H9 (cell line): ENCODE measurements at regions not wholly inside any gene's neighbourhood (a gene's known extent, or its start where the extent isn't known, plus 50 kb on each side); places are given as distances from the start of the nearest gene placed in this dataset.

Source experiments
- DNase-seq: peaks from one replicate; pipeline ENCODE4 v3.0.0-alpha.2; 2017
- H2AFZ ChIP-seq: one replicate; pipeline ENCODE4 v1.6.1; 2013; ENCODE audit warnings: mild to moderate bottlenecking, low read length, control low read depth, moderate library complexity
- H2AK5ac ChIP-seq: 2 replicates; pipeline ENCODE4 v1.6.1; 2013; ENCODE audit warnings: low read length, control low read depth, mixed read lengths; ENCODE audit not compliant: insufficient read length
- H2BK120ac ChIP-seq: one replicate; pipeline ENCODE4 v1.6.1; 2013; ENCODE audit warnings: low read depth, mild to moderate bottlenecking, low read length, control low read depth, inconsistent platforms; ENCODE audit not compliant: poor library complexity, severe bottlenecking
- H2BK12ac ChIP-seq: 2 replicates; pipeline ENCODE4 v1.6.1; 2013; ENCODE audit warnings: low read length, control low read depth, mixed read lengths, low read depth; ENCODE audit not compliant: insufficient read length
- H2BK15ac ChIP-seq: 2 replicates; pipeline ENCODE4 v1.6.1; 2013; ENCODE audit warnings: low read depth, low read length, control low read depth
- H2BK20ac ChIP-seq: one replicate; pipeline ENCODE4 v1.6.1; 2013; ENCODE audit warnings: low read depth, mild to moderate bottlenecking, low read length, control low read depth, inconsistent platforms; ENCODE audit not compliant: poor library complexity, severe bottlenecking
- H2BK5ac ChIP-seq: 2 replicates; pipeline ENCODE4 v1.6.1; 2013; ENCODE audit warnings: low read length, control low read depth, mixed read lengths; ENCODE audit not compliant: insufficient read length
- H3K14ac ChIP-seq: 2 replicates; pipeline ENCODE4 v1.6.1; 2013; ENCODE audit warnings: low read length, control low read depth; ENCODE audit not compliant: insufficient read depth
- H3K18ac ChIP-seq: 2 replicates; pipeline ENCODE4 v1.6.1; 2013; ENCODE audit warnings: low read depth, mild to moderate bottlenecking, mixed read lengths, low read length, control low read depth; ENCODE audit not compliant: insufficient read length
- H3K23ac ChIP-seq: 2 replicates; pipeline ENCODE4 v1.6.1; 2013; ENCODE audit warnings: low read length, control low read depth, mixed read lengths, low read depth; ENCODE audit not compliant: insufficient read length
- H3K23me2 ChIP-seq: 2 replicates; pipeline ENCODE4 v1.6.1; 2013; ENCODE audit warnings: low read depth, mild to moderate bottlenecking, mixed read lengths, low read length, control low read depth; ENCODE audit not compliant: insufficient read length, poor library complexity, severe bottlenecking
- H3K27ac ChIP-seq: 2 replicates; pipeline ENCODE4 v1.5.1; 2013; ENCODE audit warnings: low read length, control low read depth, mixed read lengths, low read depth; ENCODE audit not compliant: insufficient read length
- H3K27me3 ChIP-seq: 2 replicates; pipeline ENCODE4 v1.6.1; 2013; ENCODE audit warnings: low read length, control low read depth, inconsistent platforms; ENCODE audit not compliant: insufficient read depth
- H3K4ac ChIP-seq: 2 replicates; pipeline ENCODE4 v1.6.1; 2013; ENCODE audit warnings: low read depth, mild to moderate bottlenecking, control low read depth, inconsistent platforms, low read length, moderate library complexity
- H3K4me1 ChIP-seq: 2 replicates; pipeline ENCODE4 v1.6.1; 2013; ENCODE audit warnings: low read length, control low read depth, inconsistent platforms; ENCODE audit not compliant: insufficient read depth
- H3K4me2 ChIP-seq: 2 replicates; pipeline ENCODE4 v1.6.1; 2013; ENCODE audit warnings: low read length, control low read depth, mixed read lengths; ENCODE audit not compliant: insufficient read length, insufficient read depth
- H3K56ac ChIP-seq: 2 replicates; pipeline ENCODE4 v1.6.1; 2013; ENCODE audit warnings: low read depth, mild to moderate bottlenecking, mixed read lengths, low read length, control low read depth; ENCODE audit not compliant: insufficient read length
- H3K79me1 ChIP-seq: 2 replicates; pipeline ENCODE4 v1.6.1; 2013; ENCODE audit warnings: low read depth, mild to moderate bottlenecking, moderate library complexity, low read length, control low read depth, inconsistent platforms; ENCODE audit not compliant: insufficient read depth, poor library complexity, severe bottlenecking
- H3K79me2 ChIP-seq: 2 replicates; pipeline ENCODE4 v1.6.1; 2013; ENCODE audit warnings: low read length, control low read depth, inconsistent platforms; ENCODE audit not compliant: insufficient read depth
- H3K9ac ChIP-seq: 2 replicates; pipeline ENCODE4 v1.6.1; 2013; ENCODE audit warnings: low read length, control low read depth, mixed read lengths; ENCODE audit not compliant: insufficient read length; ENCODE audit errors: extremely low read depth
- H3K9me3 ChIP-seq: one replicate; pipeline ENCODE4 v1.6.1; 2013; ENCODE audit warnings: low read depth, low read length, inconsistent platforms; ENCODE audit not compliant: control insufficient read depth
- H3T11ph ChIP-seq: one replicate; pipeline ENCODE4 v1.6.1; 2013; ENCODE audit warnings: mild to moderate bottlenecking, low read length, control low read depth, inconsistent platforms
- H4K20me1 ChIP-seq: one replicate; pipeline ENCODE4 v1.6.1; 2013; ENCODE audit not compliant: control insufficient read depth, insufficient read length, insufficient read depth
- H4K5ac ChIP-seq: 2 replicates; pipeline ENCODE4 v1.6.1; 2013; ENCODE audit warnings: low read depth, mild to moderate bottlenecking, mixed read lengths, low read length, control low read depth; ENCODE audit not compliant: insufficient read length
- H4K8ac ChIP-seq: replicated peaks from 2 replicates; pipeline ENCODE4 v1.6.1; 2013; ENCODE audit warnings: low read length, control low read depth, mixed read lengths, low read depth; ENCODE audit not compliant: insufficient read length
- H4K91ac ChIP-seq: 2 replicates; pipeline ENCODE4 v1.6.1; 2013; ENCODE audit warnings: low read depth, mild to moderate bottlenecking, moderate library complexity, mixed read lengths, low read length, control low read depth; ENCODE audit not compliant: insufficient read length
- H3K27ac Mint-ChIP-seq, 3 experiments: 2 replicates in 2 of 3; 3 replicates in 1 of 3; pipeline ENCODE4 v1.8.0; 2020 to 2021; ENCODE audit warnings: mixed read lengths in 3 of 3, mild to moderate bottlenecking in 1 of 3, moderate library complexity in 1 of 3
- H3K27me3 Mint-ChIP-seq: 2 replicates; pipeline ENCODE4 v1.8.0; 2021; ENCODE audit warnings: low read depth, mild to moderate bottlenecking, moderate library complexity, mixed read lengths
- H3K36me3 Mint-ChIP-seq, 3 experiments: 2 replicates in 2 of 3; 3 replicates in 1 of 3; pipeline ENCODE4 v1.8.0; 2020 to 2021; ENCODE audit warnings: low read depth in 3 of 3, mixed read lengths in 3 of 3; ENCODE audit not compliant: insufficient read depth in 1 of 3
- H3K4me1 Mint-ChIP-seq, 2 experiments: 2 replicates each; pipeline ENCODE4 v1.8.0; 2020; ENCODE audit warnings: mixed read lengths in 2 of 2
- H3K4me3 Mint-ChIP-seq, 2 experiments: 2 replicates in 1 of 2; 3 replicates in 1 of 2; pipeline ENCODE4 v1.8.0; 2020 to 2021; ENCODE audit warnings: mild to moderate bottlenecking in 2 of 2, mixed read lengths in 2 of 2, moderate library complexity in 1 of 2
- H3K9me3 Mint-ChIP-seq, 2 experiments: 2 replicates in 1 of 2; 3 replicates in 1 of 2; pipeline ENCODE4 v1.8.0; 2020; ENCODE audit warnings: mild to moderate bottlenecking in 2 of 2, mixed read lengths in 2 of 2, moderate library complexity in 1 of 2
- WGBS: extraction: QIAGEN DNeasy Blood & Tissue Kit; methylation state at CpG from one replicate; pipeline ENCODE4 v1.1.7; 2013; ENCODE audit warnings: missing lambda C conversion rate, low lambda C conversion rate, mixed read lengths; ENCODE audit not compliant: insufficient read length; ENCODE audit errors: extremely low coverage; 5-methylcytosine and 5-hydroxymethylcytosine counted together
- TF ChIP-seq, protein P1 (sequence below): fragments of 200-600 bp; sonication (generic); conservative IDR thresholded peaks from 3 replicates; pipeline ENCODE4 v1.8.0; 2021; ENCODE audit warnings: antibody characterized with exemption, mild to moderate bottlenecking

DNA sequence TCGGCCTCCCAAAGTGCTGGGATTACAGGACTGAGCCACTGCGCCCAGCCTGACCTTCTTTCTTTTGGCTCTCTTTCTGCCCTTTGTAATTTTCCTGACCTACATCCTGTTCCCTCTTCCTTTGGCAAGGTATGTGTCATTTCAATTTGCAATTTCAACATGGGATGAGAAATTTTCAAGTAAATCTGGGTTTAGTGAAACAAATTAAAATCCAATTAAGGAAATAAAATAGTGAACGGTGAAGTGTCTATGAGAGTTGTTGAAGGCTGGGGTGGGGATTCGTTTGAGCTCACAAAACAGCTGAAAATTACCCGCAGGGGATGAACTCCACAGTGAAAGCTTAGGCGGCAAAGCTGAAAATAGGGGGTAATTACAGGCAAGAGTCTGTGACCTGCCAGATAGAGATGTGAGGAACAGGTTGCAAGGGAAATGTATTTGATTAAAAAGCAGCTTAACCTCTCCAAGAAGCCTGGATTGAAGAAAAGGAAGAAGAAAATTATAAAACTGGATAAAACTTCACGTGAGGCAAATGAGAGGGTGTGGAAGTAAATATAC is 277.7 kb downstream of the UTP18 start:
- Histone ChIP-seq H3K27me3 (no peaks in the 10 kb centered on the region), H4K5ac (no peak overlapping the region), H4K91ac (no peak overlapping the region), H3K79me2 (no peaks in the 10 kb centered on the region), H3K14ac (no peak overlapping the region), H3K4me2 (no peak overlapping the region), H3K9me3 (no peaks in the 10 kb centered on the region), H3K18ac (no peak overlapping the region), H2BK120ac (no peak overlapping the region), H3K4ac (no peak overlapping the region), H3K56ac (no peak overlapping the region), H2BK5ac (no peak overlapping the region), H2BK12ac (no peak overlapping the region), H2AFZ (no peak overlapping the region), H2AK5ac (no peak overlapping the region), H2BK15ac (no peak overlapping the region), H3K23me2 (no peaks in the 10 kb centered on the region), H3K27ac (no peak overlapping the region), H3K79me1 (no peaks in the 10 kb centered on the region), H3K9ac (no peak overlapping the region), H3T11ph (no peak overlapping the region), H2BK20ac (no peak overlapping the region), H3K23ac (no peak overlapping the region), H3K4me1 (no peaks in the 10 kb centered on the region), H4K8ac (no peak overlapping the region), H4K20me1 (no peaks in the 10 kb centered on the region)
- TF ChIP-seq, protein P1, sequence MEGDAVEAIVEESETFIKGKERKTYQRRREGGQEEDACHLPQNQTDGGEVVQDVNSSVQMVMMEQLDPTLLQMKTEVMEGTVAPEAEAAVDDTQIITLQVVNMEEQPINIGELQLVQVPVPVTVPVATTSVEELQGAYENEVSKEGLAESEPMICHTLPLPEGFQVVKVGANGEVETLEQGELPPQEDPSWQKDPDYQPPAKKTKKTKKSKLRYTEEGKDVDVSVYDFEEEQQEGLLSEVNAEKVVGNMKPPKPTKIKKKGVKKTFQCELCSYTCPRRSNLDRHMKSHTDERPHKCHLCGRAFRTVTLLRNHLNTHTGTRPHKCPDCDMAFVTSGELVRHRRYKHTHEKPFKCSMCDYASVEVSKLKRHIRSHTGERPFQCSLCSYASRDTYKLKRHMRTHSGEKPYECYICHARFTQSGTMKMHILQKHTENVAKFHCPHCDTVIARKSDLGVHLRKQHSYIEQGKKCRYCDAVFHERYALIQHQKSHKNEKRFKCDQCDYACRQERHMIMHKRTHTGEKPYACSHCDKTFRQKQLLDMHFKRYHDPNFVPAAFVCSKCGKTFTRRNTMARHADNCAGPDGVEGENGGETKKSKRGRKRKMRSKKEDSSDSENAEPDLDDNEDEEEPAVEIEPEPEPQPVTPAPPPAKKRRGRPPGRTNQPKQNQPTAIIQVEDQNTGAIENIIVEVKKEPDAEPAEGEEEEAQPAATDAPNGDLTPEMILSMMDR, result no peak
- DNase-seq, result no peak
- H3K36me3 Mint-ChIP-seq, result no peaks in the 10 kb centered on the region
- H3K27me3 Mint-ChIP-seq, result no peaks in the 10 kb centered on the region; the same call in 1 of the 2 replicates
- H3K27ac Mint-ChIP-seq, result no peak overlapping the region; a peak in 1 of 7 replicates
- H3K9me3 Mint-ChIP-seq, result no peaks in the 10 kb centered on the region
- H3K4me1 Mint-ChIP-seq, result peaks cover 8 to 21% of the 10 kb centered on the region in 2 experiments
- no peak overlapping the region for H3K4me3 Mint-ChIP-seq
- WGBS, result no CpG with 5 or more reads among the region's 7 CpGs
